Astrocyte of the hippocampus (primary cell): ENCODE measurements at regions not wholly inside any gene's neighbourhood (a gene's known extent, or its start where the extent isn't known, plus 50 kb on each side); places are given as distances from the start of the nearest gene placed in this dataset.

Experiments used
- DNase-seq: peaks from one replicate; pipeline ENCODE4 v3.0.0; 2011; ENCODE audit warnings: low read depth, low spot score

GRCh38 chr2:219769090-219769910 lies 141.9 kb downstream of the SLC4A3 start:
- peak; percentile 49 for DNase-seq

- no peak for DNase-seq
Measured at GRCh38 chr2:219772103-219772635, 144.7 kb downstream of the SLC4A3 start.

GRCh38 chr2:219772697-219773096 lies 145.3 kb downstream of the SLC4A3 start:
- DNase-seq: no peak

- DNase-seq: no peak
Measured at GRCh38 chr2:219775506-219775905, 148.1 kb downstream of the SLC4A3 start.

GRCh38 chr2:219777388-219777787 lies 150.0 kb downstream of the SLC4A3 start:
- no peak for DNase-seq

- DNase-seq: no peak
Measured at GRCh38 chr2:219778189-219778588, 150.8 kb downstream of the SLC4A3 start.

GRCh38 chr2:219782737-219783348 lies 155.4 kb downstream of the SLC4A3 start:
- DNase-seq: peak; percentile 28

- peak; percentile 7 for DNase-seq
Measured at GRCh38 chr2:219783359-219783975, 156.0 kb downstream of the SLC4A3 start.

- no peak for DNase-seq
Measured at GRCh38 chr2:219784178-219784577, 156.7 kb downstream of the SLC4A3 start.

- no peak for DNase-seq
Measured at GRCh38 chr2:219789476-219789875, 162.0 kb downstream of the SLC4A3 start.

GRCh38 chr2:219792446-219792845 lies 165.0 kb downstream of the SLC4A3 start:
- DNase-seq: no peak

- no peak for DNase-seq
Measured at GRCh38 chr2:219798430-219798829, 171.0 kb downstream of the SLC4A3 start.

- DNase-seq: peak; percentile 83
Measured at GRCh38 chr2:219803294-219803693, 175.9 kb downstream of the SLC4A3 start.

GRCh38 chr2:219810895-219811294 lies 183.5 kb downstream of the SLC4A3 start:
- DNase-seq: no peak

- DNase-seq: no peak
Measured at GRCh38 chr2:219812672-219813071, 185.2 kb downstream of the SLC4A3 start.

GRCh38 chr2:219820767-219821166 lies 193.3 kb downstream of the SLC4A3 start:
- DNase-seq: no peak

GRCh38 chr2:219823574-219823973 lies 196.1 kb downstream of the SLC4A3 start:
- DNase-seq: no peak

- DNase-seq: no peak
Measured at GRCh38 chr2:219824996-219825395, 197.6 kb downstream of the SLC4A3 start.

GRCh38 chr2:219828127-219828526 lies 200.7 kb downstream of the SLC4A3 start:
- no peak for DNase-seq

GRCh38 chr2:219829667-219830352 lies 202.4 kb downstream of the SLC4A3 start:
- no peak for DNase-seq

- DNase-seq: no peak
Measured at GRCh38 chr2:219830353-219830738, 202.9 kb downstream of the SLC4A3 start.

- DNase-seq: no peak
Measured at GRCh38 chr2:219831957-219832356, 204.5 kb downstream of the SLC4A3 start.
